GM12875 (cell line): ENCODE measurements at regions not wholly inside any gene's neighbourhood (a gene's known extent, or its start where the extent isn't known, plus 50 kb on each side); places are given as distances from the start of the nearest gene placed in this dataset.

ENCODE experiments used
- H3K4me3 ChIP-seq: one replicate; pipeline ENCODE4 v1.5.1; 2011; ENCODE audit warnings: low read depth, low read length, control low read depth
- CTCF ChIP-seq: IDR thresholded peaks from 2 replicates; pipeline ENCODE4 v1.5.1; 2011; ENCODE audit warnings: low read depth, mild to moderate bottlenecking, control low read depth, inconsistent platforms, low read length, moderate library complexity, borderline replicate concordance; ENCODE audit not compliant: insufficient read depth

GRCh38 chr14:38745861-38746260 is 357.2 kb downstream of the SEC23A start:
- TF ChIP-seq CTCF = no peak
- H3K4me3 ChIP-seq = no peak overlapping the region

- no peak for TF ChIP-seq CTCF
- H3K4me3 ChIP-seq = no peak overlapping the region
Observed at GRCh38 chr14:38743966-38744584, 359.0 kb downstream of the SEC23A start.

DNA sequence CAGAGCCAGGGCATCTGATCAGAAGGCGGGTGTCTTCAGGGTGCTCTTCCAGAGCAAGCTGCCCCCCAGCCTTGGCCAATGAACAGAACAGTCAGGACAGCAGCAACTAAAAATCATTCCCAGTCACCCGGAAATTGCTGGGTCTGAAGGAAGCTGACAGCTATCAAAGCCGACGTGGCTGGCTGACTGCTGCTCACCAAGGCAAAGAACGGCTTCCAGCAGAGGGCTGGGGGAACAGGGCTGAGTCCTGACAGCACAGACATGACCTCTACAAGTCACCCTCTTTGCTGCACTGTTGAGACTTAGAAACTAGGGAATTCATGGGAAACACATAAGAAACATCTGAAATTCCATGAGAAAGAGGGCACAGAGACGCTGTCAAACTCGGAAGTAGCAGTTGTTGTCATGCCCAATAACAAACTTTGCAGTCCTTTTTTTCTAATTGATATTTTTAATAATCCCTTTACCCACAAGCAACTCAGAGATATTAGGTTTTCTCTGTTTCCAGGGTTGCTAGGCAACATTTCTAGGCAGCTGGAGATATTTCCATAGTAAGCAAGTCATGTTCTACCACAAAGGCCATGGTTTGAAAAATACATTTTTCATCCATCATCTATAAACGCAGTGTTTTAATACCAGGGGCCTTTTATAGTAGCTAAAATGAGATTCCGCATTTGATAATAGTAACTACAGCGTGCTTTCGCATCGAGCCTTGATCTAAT is 365.2 kb downstream of the SEC23A start:
- no peak for TF ChIP-seq CTCF
- H3K4me3 ChIP-seq = no peak overlapping the region

DNA sequence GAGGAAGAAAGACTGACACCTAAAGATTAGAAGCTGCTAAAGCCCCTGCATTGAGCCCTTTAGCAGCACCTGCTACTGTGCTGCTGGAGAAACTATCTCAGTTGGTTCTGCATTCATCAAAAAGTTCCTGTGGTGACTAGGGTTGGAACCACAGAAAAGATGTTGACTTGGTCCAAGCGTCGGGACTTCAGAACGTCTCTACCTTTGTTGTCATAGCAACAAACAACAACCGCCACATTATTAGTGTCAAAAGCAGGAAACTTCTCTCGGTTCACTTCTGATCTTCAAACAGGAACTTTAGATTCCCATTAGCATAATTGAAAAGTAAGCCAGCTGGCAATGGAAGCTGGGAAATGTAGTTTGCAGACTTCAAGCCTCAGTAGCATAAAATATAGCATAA is 368.0 kb downstream of the SEC23A start:
- no peak for TF ChIP-seq CTCF
- H3K4me3 ChIP-seq = no peak overlapping the region

DNA sequence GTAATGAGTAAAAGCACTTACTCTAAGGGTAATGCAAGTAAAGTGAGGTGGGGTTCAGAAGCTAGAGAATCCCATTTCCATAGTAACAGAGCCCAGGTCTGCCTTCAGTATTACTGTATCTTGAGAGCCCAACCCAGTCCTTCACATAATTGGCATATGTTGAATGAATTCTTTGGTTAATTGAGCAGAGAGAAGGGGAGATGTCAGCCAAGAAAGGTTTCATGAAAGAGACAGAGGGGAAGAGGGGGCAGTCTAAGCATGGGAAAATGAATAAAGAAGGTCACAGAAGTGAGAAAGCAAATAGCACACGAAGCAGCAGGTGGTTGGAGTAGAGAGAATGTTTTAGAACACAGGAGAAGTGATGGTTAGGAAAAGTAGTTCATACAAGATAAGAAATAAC is 371.1 kb downstream of the SEC23A start:
- TF ChIP-seq CTCF = no peak
- no peak overlapping the region for H3K4me3 ChIP-seq

DNA sequence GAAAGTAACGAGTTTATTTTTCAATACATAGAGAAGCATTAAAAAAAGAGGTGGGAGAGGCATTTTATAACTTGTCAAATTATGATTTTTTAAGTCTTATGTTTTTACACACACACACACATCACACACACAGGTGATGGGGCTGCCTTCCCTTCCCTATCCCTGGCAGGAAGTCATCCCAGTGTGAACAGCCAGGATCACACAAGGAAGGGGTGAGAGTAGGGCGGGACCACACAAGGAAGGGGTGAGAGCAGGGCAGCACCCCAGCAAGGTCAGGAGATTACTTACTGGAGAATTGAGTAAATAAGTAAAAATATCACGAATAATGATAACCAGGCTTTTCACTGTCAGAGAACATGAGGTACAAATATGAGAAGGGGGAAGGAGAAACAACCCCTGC is 372.6 kb downstream of the SEC23A start:
- no peak for TF ChIP-seq CTCF

GRCh38 chr14:38727731-38728130 is 375.3 kb downstream of the SEC23A start:
- no peak overlapping the region for H3K4me3 ChIP-seq
- TF ChIP-seq CTCF = no peak

More for the DNA sequence above, 372.6 kb downstream of the SEC23A start:
- H3K4me3 ChIP-seq = no peak overlapping the region
